ENCODE measurements at regions not wholly inside any gene's neighbourhood (a gene's known extent, or its start where the extent isn't known, plus 50 kb on each side); places are given as distances from the start of the nearest gene placed in this dataset.

- TF ChIP-seq TAF1 (IDR thresholded peaks at IDR 0.05; ENCODE audit: low read depth) (no peak), EZH2 (IDR thresholded peaks at IDR 0.05; ENCODE audit: borderline replicate concordance, insufficient read depth, low read length, poor library complexity, severe bottlenecking) (no peak), MXI1 (conservative IDR thresholded peaks at IDR 0.05; ENCODE audit: poor library complexity, severe bottlenecking) (no peak), EP300 (conservative IDR thresholded peaks at IDR 0.05; ENCODE audit: poor library complexity, severe bottlenecking) (no peak), POLR2AphosphoS5 (IDR thresholded peaks at IDR 0.05) (no peak)
- TF ChIP-seq, protein P1, sequence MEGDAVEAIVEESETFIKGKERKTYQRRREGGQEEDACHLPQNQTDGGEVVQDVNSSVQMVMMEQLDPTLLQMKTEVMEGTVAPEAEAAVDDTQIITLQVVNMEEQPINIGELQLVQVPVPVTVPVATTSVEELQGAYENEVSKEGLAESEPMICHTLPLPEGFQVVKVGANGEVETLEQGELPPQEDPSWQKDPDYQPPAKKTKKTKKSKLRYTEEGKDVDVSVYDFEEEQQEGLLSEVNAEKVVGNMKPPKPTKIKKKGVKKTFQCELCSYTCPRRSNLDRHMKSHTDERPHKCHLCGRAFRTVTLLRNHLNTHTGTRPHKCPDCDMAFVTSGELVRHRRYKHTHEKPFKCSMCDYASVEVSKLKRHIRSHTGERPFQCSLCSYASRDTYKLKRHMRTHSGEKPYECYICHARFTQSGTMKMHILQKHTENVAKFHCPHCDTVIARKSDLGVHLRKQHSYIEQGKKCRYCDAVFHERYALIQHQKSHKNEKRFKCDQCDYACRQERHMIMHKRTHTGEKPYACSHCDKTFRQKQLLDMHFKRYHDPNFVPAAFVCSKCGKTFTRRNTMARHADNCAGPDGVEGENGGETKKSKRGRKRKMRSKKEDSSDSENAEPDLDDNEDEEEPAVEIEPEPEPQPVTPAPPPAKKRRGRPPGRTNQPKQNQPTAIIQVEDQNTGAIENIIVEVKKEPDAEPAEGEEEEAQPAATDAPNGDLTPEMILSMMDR (IDR thresholded peaks at IDR 0.05; ENCODE audit: poor library complexity, severe bottlenecking): no peak
- TF ChIP-seq, protein P2, sequence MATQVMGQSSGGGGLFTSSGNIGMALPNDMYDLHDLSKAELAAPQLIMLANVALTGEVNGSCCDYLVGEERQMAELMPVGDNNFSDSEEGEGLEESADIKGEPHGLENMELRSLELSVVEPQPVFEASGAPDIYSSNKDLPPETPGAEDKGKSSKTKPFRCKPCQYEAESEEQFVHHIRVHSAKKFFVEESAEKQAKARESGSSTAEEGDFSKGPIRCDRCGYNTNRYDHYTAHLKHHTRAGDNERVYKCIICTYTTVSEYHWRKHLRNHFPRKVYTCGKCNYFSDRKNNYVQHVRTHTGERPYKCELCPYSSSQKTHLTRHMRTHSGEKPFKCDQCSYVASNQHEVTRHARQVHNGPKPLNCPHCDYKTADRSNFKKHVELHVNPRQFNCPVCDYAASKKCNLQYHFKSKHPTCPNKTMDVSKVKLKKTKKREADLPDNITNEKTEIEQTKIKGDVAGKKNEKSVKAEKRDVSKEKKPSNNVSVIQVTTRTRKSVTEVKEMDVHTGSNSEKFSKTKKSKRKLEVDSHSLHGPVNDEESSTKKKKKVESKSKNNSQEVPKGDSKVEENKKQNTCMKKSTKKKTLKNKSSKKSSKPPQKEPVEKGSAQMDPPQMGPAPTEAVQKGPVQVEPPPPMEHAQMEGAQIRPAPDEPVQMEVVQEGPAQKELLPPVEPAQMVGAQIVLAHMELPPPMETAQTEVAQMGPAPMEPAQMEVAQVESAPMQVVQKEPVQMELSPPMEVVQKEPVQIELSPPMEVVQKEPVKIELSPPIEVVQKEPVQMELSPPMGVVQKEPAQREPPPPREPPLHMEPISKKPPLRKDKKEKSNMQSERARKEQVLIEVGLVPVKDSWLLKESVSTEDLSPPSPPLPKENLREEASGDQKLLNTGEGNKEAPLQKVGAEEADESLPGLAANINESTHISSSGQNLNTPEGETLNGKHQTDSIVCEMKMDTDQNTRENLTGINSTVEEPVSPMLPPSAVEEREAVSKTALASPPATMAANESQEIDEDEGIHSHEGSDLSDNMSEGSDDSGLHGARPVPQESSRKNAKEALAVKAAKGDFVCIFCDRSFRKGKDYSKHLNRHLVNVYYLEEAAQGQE (IDR thresholded peaks at IDR 0.05; ENCODE audit: borderline replicate concordance): no peak
Observed at GRCh38 chr14:71742485-71742884, 189.7 kb upstream of the RGS6 start.
